ENCODE measurements at regions not wholly inside any gene's neighbourhood (a gene's known extent, or its start where the extent isn't known, plus 50 kb on each side); places are given as distances from the start of the nearest gene placed in this dataset.

GRCh38 chr7:46515844-46516590 lies 594.9 kb upstream of the IGFBP3 start:
- Mint-ChIP-seq H3K9me3 (no peaks in the 10 kb centered on the region), H3K4me3 (no peak overlapping the region), H3K27ac (no peak overlapping the region), H3K27me3 (ENCODE audit: insufficient read depth, low read depth, poor library complexity) (no peaks in the 10 kb centered on the region), H3K4me1 (no peaks in the 10 kb centered on the region), H3K36me3 (ENCODE audit: low read depth) (no peaks in the 10 kb centered on the region)
- DNase-seq (ENCODE audit: low spot score) (no peak), ATAC-seq (no peak)
- Histone ChIP-seq H3K9me2 (ENCODE audit: insufficient read depth) (no peaks in the 10 kb centered on the region; the same call in 1 of the 2 replicates), H2AFZ (no peak overlapping the region), H3F3A (replicated peaks; ENCODE audit: low read depth) (no peaks in the 10 kb centered on the region), H3K4me3 (no peak overlapping the region), H3K36me3 (ENCODE audit: insufficient read depth) (no peaks in the 10 kb centered on the region), H3K4me2 (no peak overlapping the region), H4K20me1 (replicated peaks; ENCODE audit: insufficient read depth) (no peaks in the 10 kb centered on the region), H3K79me2 (replicated peaks; ENCODE audit: insufficient read depth) (no peaks in the 10 kb centered on the region), H3K27ac (ENCODE audit: low read depth) (no peak overlapping the region), H3K27me3 (ENCODE audit: insufficient read depth) (no peaks in the 10 kb centered on the region), H3K4me1 (ENCODE audit: insufficient read depth) (no peaks in the 10 kb centered on the region)
- TF ChIP-seq ETS1 (IDR thresholded peaks at IDR 0.05), result no peak
- TF ChIP-seq ZNF331 (CRISPR knock-in tag; IDR thresholded peaks at IDR 0.05; ENCODE audit: low read depth), result no peak
- TF ChIP-seq JUNB (IDR thresholded peaks at IDR 0.05; ENCODE audit: unreplicated experiment), result no peak
- no peak for TF ChIP-seq STAT1 (IDR thresholded peaks at IDR 0.05; ENCODE audit: unreplicated experiment)
- TF ChIP-seq ZNF114 (CRISPR knock-in tag; IDR thresholded peaks at IDR 0.05), result no peak
- no peak for TF ChIP-seq NANOG (IDR thresholded peaks at IDR 0.05; ENCODE audit: borderline replicate concordance)
- no peak for TF ChIP-seq POLR2AphosphoS5 (IDR thresholded peaks at IDR 0.05; ENCODE audit: low read depth)
- no peak for TF ChIP-seq REST (IDR thresholded peaks at IDR 0.05; ENCODE audit: unreplicated experiment)
- TF ChIP-seq ZNF462 (CRISPR knock-in tag; IDR thresholded peaks at IDR 0.05), result no peak
- no peak for TF ChIP-seq EZH2 (IDR thresholded peaks at IDR 0.05; ENCODE audit: low read depth, unreplicated experiment)
- TF ChIP-seq CTCF (conservative IDR thresholded peaks at IDR 0.05; ENCODE audit: low read depth in 2 of 2), result no peak
- no peak for TF ChIP-seq CREB1 (CRISPR knock-in tag; IDR thresholded peaks at IDR 0.05; ENCODE audit: low read depth)
- no peak for TF ChIP-seq EZH2phosphoT487 (IDR thresholded peaks at IDR 0.05; ENCODE audit: unreplicated experiment)
